ENCODE measurements at regions not wholly inside any gene's neighbourhood (a gene's known extent, or its start where the extent isn't known, plus 50 kb on each side); places are given as distances from the start of the nearest gene placed in this dataset.

GRCh38 chr6:15039136-15039535 lies 206.7 kb upstream of the JARID2 start:
- no peak for DNase-seq (ENCODE audit: low spot score)
- intact Hi-C loops (cut with DNase I): no loop called here

GRCh38 chr6:15042938-15043337 lies 202.9 kb upstream of the JARID2 start:
- DNase-seq (ENCODE audit: low spot score): no peak
- intact Hi-C loops (cut with DNase I): no loop called here

- DNase-seq (ENCODE audit: low spot score): no peak
- intact Hi-C loops (cut with DNase I): no loop called here
These were observed 201.6 kb upstream of the JARID2 start for GRCh38 chr6:15044146-15044882.

- intact Hi-C loops (cut with DNase I): no loop called here
- DNase-seq (ENCODE audit: low spot score): no peak
These were observed 200.9 kb upstream of the JARID2 start for GRCh38 chr6:15044948-15045347.

- intact Hi-C loops (cut with DNase I): no loop called here
These were observed 199.1 kb upstream of the JARID2 start for GRCh38 chr6:15046751-15047150.

GRCh38 chr6:15048367-15048766 lies 197.5 kb upstream of the JARID2 start:
- intact Hi-C loops (cut with DNase I): no loop called here
- no peak for DNase-seq (ENCODE audit: low spot score)

More at GRCh38 chr6:15046751-15047150, 199.1 kb upstream of the JARID2 start:
- no peak for DNase-seq (ENCODE audit: low spot score)

GRCh38 chr6:15058200-15059061 lies 187.4 kb upstream of the JARID2 start:
- intact Hi-C loops (cut with DNase I): no loop called here

GRCh38 chr6:15061180-15061641 lies 184.7 kb upstream of the JARID2 start:
- intact Hi-C loops (cut with DNase I): no loop called here
- DNase-seq (ENCODE audit: low spot score): no peak

More at GRCh38 chr6:15058200-15059061, 187.4 kb upstream of the JARID2 start:
- DNase-seq (ENCODE audit: low spot score): no peak

- intact Hi-C loops (cut with DNase I): no loop called here
- DNase-seq (ENCODE audit: low spot score): no peak
These were observed 183.9 kb upstream of the JARID2 start for GRCh38 chr6:15061908-15062515.

GRCh38 chr6:15062516-15063252 lies 183.2 kb upstream of the JARID2 start:
- intact Hi-C loops (cut with DNase I): no loop called here
- no peak for DNase-seq (ENCODE audit: low spot score)

GRCh38 chr6:15063253-15063853 lies 182.5 kb upstream of the JARID2 start:
- intact Hi-C loops (cut with DNase I): no loop called here
- peak; percentile 83 for DNase-seq (ENCODE audit: low spot score)

- no peak for DNase-seq (ENCODE audit: low spot score)
- intact Hi-C loops (cut with DNase I): no loop called here
These were observed 180.4 kb upstream of the JARID2 start for GRCh38 chr6:15065261-15065989.

- intact Hi-C loops (cut with DNase I): no loop called here
- DNase-seq (ENCODE audit: low spot score): no peak
These were observed 179.6 kb upstream of the JARID2 start for GRCh38 chr6:15066089-15066758.

GRCh38 chr6:15073344-15073789 lies 172.5 kb upstream of the JARID2 start:
- intact Hi-C loops (cut with DNase I): no loop called here
- DNase-seq (ENCODE audit: low spot score): no peak

GRCh38 chr6:15073883-15074465 lies 171.9 kb upstream of the JARID2 start:
- intact Hi-C loops (cut with DNase I): no loop called here
- no peak for DNase-seq (ENCODE audit: low spot score)

GRCh38 chr6:15074806-15075205 lies 171.1 kb upstream of the JARID2 start:
- intact Hi-C loops (cut with DNase I): no loop called here
- DNase-seq (ENCODE audit: low spot score): no peak

GRCh38 chr6:15076565-15076964 lies 169.3 kb upstream of the JARID2 start:
- DNase-seq (ENCODE audit: low spot score): no peak
- intact Hi-C loops (cut with DNase I): no loop called here
